Effector CD4-positive, alpha-beta T cell (primary cell): ENCODE measurements at regions not wholly inside any gene's neighbourhood (a gene's known extent, or its start where the extent isn't known, plus 50 kb on each side); places are given as distances from the start of the nearest gene placed in this dataset.

Experiments used
- DNase-seq: peaks from one replicate; pipeline ENCODE4 v3.0.0-alpha.2; 2020

DNA sequence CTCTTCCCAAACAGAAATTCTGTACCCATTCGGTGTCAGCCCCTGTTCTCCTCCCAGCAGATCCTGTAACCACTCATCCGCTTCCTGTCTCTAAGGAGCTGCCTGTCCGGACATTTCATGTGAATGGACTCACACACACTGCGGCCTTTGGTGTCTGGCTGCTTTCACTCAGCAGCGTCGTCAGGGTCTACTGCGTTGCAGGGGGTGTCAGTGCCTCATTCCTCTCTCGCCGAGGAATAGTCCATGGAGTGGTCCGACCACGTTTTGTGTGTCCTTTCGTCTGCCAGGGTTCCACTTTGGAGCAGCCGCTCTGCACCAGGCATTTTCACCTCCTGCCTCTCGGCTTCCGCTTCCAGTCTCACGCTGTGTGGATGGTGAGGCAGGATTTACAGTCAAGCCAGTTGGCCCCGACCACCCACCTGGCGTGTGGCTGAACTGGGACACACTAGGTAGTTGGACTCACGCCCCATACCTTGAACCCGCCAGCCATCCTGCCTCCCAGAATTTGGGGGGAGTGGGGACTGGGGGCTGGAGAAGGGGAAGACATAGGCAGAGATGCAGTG, 188.2 kb upstream of the CIBAR2 start:
- no peak for DNase-seq

DNA sequence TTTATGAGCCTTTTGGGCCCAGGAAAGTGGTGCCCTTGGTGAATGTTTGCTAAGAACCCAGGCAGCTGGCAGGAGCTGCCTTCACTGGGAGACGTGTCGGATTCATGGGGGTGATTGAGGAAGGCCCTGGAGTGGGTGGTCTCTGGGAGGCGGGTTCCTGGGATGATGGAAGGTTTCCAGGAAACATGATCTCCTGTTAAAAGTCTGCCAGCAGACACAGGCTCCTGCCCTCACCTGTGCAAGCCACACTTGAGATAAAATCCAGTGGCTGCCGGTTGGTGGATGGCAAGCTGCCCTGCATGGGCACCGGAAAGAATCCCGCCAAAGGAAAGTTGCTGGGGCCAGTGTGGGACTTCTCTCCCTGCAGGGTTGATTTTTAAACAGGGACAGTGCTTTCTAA, 189.0 kb upstream of the CIBAR2 start:
- DNase-seq, result no peak

DNA sequence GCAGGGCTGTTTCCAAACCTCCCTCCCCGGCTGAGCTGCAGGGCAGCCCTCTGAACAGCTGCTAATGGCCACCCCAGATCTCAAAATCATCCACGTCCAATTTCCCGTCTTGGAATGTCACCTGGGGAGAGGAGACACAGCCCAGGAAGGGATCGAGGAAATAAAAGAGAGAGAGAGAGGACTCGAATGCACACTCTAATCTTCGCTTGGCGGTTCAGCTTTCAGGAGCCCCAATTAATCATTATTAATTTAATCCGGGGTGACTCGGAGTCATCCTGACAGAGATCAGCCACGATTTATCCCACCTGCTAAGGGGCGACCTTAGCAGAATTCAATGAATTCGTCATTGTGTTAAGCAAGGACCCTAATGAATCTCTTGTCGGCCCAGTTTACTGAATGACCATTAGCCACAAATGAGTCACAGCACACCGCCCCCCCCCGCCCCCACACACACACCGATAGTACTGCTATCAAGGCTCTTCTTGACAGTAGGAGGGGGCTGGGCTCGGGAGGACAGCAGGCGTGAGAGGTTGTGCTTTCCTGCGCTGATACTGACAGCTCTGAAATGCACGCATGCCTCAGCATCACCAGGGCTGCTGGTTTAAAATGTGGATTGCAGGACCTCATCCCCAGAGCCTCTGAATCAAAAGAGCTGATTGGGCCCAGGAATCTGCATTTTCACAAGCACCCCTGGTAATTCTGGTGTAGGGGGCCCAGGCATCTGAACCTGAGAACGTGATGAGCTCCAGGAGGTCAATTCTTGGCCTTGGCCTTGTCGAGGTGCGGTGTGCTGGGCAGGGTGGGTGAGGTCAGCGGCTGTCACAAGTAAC, 190.0 kb upstream of the CIBAR2 start:
- no peak for DNase-seq

GRCh38 chr16:85302848-85303353, 190.6 kb upstream of the CIBAR2 start:
- DNase-seq, result no peak

DNA sequence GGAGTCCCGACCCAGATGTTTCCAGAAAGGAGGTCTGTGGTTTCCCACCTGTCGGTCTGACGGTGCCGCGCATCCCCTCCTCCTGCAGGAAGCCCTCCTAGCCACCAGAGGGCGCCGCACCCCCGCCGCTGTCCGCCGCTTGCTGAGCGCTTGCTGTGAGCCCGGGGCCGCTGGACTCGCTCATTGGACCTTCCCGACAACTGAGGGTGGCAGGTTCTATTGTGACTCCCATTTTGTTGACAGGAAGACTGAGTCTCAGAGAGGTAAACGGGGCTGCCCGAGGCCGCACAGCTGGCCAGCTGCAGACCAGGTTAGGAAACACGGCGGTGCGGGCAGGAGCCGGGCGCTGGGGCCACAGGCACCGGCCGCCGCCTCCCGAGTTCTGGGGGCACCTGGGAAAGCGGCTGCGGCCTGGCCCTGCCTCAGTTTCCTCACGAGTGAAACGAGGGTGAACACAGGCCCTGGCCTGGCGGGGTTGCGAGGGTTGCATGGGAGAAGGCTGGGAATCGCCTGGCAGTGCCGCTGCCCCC, 191.1 kb upstream of the CIBAR2 start:
- peak; percentile 65 for DNase-seq

DNA sequence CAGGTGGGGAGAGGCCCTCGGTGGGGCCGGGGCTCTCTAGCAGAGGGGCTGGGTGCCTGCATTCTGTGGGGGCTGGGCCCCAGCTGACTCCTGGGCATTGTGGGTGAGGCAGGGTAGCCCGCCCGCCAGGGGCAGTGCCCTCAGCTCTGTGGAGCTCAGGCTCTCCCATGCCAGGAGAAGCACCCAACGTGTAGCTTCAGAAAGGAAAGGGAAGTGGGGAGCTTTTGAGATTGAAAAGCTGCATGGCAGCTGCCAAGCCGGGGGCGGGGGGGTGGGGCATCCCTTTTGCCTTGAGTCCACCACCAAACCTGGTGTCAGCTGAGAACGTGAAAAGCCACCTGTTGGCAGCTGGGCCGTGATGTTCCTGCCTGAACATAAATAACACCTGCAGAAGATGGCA, 192.1 kb upstream of the CIBAR2 start:
- DNase-seq, result no peak

DNA sequence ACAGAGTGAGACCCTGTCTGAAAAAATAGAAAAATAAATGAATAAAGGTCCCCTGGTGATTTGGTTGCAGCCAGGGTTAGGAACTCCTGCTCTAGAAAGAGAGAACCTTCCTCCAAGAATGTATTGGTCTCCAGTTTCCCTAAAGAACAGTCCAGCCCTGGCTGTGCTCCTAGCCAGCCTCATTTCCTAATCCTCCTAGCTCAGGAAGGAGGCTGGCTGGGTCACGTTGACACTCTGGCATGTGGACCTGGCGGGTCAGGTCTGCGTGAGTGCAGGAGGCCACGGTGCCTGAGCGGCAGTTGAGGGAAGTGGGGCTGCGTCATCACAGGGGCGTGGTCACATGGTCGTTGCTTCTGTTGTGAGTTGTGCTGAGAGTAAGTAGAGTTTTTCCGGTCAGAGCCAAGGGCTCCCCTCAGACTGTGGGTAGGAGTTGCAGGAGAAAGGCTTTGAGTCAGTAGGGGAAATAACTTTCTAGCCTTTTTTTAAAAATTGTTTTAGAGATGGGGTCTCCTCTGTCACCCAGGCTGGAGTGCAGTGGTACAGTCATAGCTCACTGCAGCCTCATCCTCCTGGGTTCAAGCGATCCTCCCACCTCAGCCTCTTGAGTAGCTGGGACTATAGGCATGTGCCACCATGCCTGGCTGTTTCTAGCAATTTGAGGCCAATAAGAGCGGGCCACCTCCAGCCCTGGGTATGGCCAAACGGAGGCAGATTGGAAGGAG, 194.0 kb upstream of the CIBAR2 start:
- peak; percentile 56 for DNase-seq

DNA sequence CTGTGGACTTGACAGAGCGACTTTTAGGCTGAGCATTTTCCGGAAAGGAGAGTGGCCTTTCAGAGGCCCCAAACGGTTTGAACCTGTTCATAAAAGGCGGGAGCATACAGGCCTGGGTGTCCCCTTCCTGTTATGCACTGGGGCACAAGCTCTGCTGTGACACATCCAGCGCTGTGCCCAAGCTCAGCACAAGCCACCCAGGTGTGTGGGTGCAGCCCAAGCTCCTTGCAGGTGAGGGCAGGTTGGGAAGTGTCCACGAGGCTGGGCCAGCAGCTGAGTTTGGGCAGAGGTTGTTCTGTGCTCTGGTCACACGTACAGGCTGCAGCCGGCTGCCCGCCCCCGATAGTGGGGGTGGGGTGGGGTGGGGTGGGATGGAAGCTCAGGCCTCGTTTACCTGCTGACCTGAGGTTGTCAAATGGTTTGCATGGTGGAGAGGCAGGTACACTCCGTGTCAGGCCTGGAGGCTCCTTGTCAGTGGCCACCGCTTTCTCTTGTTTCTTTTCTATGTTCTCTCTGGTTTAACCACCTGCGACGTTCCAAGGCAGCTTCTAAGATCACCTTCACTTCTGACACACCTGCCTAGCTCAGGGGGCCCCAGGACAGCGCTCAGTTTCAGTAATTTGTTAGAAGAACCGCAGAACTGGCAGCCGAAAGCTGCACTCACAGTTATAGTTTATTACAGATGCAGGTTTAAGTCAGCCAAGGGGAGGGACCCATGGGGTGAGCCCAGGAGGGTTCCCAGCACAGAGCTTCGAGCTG, 194.7 kb upstream of the CIBAR2 start:
- DNase-seq, result no peak

GRCh38 chr16:85307552-85308364, 195.5 kb upstream of the CIBAR2 start:
- no peak for DNase-seq

DNA sequence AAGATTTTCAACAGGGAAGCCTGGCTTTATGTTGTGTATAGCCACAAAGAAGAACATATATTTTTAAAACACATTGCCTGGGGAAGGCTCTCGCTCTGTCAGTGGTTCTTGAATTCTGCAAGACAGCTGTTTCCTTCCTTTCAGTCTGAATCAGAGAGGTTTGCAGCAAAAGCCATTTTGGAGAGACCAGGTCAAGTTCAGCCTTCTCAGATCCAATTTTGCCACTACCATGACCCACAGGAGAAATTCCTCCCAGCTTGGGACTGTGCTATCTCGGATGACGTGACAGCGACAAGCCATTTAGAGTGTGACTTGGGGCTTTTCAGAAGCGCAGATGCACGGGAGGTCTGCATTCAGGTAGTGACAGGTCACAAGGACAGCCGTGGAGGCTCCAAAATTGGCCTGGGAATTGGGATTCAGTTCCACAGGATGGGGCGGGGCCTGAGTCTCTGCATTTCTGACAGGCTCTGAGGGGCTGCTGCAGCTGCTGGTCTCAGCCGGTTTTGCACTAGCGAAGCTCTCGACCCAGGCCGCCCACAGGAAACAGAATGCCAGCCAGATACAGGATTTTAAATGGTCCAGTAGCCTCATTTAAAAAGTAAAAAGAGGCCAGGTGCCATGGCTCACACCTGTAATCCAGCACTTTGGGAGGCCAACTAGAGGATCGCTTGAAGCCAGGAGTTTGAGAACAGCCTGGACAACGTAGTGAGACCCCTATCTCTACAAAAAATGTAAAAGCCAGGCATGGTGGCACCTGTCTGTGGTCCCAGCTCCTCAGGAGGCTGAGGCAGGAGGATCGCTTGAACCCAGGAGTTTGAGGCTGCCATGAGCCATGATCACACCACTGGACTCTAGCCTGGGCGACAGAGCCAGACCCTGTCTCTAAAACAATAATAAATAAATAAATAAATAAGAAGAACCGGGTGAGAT, 196.6 kb upstream of the CIBAR2 start:
- DNase-seq, result no peak

DNA sequence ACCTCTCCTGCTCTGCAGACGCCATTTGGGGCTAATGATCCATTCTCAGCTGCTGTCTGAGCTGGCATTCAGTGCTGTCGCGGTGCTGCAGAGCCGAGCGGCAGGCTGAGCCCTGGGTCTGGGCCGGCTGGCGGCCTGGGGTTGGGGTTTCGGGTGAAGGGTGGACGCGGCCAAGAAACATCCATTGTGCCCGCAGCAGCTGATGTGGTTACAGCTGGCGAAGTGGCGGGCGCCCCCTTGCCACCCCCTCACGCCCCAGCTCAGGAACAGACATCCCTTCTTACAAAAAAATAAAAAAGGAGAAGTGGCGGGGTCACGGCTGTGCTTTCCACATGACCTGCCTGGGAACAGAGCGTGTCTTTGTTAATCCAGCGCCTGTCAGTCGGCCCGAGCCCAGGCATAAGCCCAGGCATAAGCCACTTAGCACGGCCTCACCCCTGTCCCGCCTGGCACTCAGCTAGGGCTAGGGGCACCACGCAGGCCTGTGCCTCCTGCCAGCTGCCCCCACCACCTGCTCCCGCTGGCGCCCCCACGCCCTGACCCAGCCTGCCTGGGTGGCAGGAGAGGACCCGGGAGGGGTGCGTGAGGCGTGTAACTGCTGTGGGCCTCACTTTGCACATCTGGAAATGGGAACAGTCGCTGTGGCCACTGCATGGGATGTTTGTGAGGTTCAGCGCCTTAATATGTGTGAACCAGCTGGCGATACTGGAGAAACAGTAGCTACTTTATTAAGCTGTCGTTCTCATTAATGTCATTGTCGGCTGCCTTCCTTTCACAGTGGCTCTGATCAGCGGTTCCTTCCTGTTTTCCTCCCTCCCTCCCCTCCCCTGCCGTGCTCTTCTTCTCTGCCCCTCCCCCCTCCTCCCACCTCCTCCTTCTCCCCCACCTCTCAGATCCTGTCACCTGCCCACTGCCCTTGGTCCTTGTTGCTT, 197.7 kb upstream of the CIBAR2 start:
- DNase-seq, result no peak

GRCh38 chr16:85310868-85311585, 198.8 kb upstream of the CIBAR2 start:
- peak; percentile 18 for DNase-seq

GRCh38 chr16:85311741-85312140, 199.5 kb upstream of the CIBAR2 start:
- DNase-seq, result no peak

- DNase-seq, result no peak
These were observed 199.9 kb upstream of the CIBAR2 start for GRCh38 chr16:85312174-85312573.

GRCh38 chr16:85312642-85313525, 200.6 kb upstream of the CIBAR2 start:
- no peak for DNase-seq

GRCh38 chr16:85313526-85314301, 201.4 kb upstream of the CIBAR2 start:
- DNase-seq, result no peak

DNA sequence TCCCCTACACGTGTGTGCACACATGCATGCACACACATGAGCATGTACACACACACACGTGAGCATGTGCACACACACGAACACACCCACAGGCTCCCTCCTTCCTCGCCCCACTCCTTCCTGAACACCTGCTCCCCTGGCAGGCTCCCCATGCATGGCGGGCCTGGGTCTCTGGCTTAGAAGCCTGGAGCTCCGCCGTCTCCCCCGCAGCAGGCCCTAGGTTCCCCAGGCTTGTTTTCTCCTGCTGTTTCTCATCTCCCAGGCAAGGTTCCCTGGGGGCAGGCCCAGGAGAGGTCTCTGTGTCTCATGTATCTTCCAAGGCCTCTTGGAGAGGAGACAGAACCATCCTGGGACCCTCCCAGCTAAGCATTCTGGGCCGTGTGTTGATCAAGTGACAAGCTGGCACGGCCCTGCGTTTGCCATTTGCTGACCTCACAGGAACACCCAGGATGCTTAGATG, 202.3 kb upstream of the CIBAR2 start:
- no peak for DNase-seq
